NCI-H510A treated with DMSO at 0.1 percent for 48 hours (cell line): ENCODE measurements at regions not wholly inside any gene's neighbourhood (a gene's known extent, or its start where the extent isn't known, plus 50 kb on each side); places are given as distances from the start of the nearest gene placed in this dataset.

Source experiments
- DNase-seq: peaks from one replicate; lab custom pipeline; 2025; lab: John Stamatoyannopoulos, UW

- no peak for DNase-seq
Measured at GRCh38 chr4:144302704-144303536, 162.4 kb upstream of the GYPA start.

GRCh38 chr4:144304025-144304424 is 163.5 kb upstream of the GYPA start:
- no peak for DNase-seq

- DNase-seq = no peak
Measured at GRCh38 chr4:144310535-144310934, 170.0 kb upstream of the GYPA start.

GRCh38 chr4:144313370-144313769 is 172.9 kb upstream of the GYPA start:
- no peak for DNase-seq

- DNase-seq = no peak
Measured at GRCh38 chr4:144316869-144317268, 176.4 kb upstream of the GYPA start.

DNA sequence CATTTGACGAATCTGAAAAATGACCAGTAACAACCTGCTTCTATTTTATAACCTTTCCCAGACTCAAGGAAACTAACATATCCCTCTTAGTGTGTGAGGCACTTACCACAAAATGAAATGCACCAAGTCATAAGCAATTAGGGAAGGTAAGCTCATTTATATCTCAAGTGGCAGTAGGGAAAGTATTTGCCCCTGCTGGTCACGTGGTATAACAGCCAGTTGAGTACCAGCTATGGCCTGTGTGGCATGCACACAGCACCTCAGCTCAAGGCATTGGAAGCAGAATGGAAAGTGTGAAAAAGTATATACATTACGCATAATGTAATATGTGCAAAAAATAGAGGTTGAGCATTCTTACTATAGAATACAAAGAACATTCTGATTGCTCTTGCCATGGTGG is 178.3 kb upstream of the GYPA start:
- DNase-seq = peak; percentile 2

- DNase-seq = no peak
Measured at GRCh38 chr4:144336633-144337032, 196.1 kb upstream of the GYPA start.

- no peak for DNase-seq
Measured at GRCh38 chr4:144338148-144338547, 197.6 kb upstream of the GYPA start.

DNA sequence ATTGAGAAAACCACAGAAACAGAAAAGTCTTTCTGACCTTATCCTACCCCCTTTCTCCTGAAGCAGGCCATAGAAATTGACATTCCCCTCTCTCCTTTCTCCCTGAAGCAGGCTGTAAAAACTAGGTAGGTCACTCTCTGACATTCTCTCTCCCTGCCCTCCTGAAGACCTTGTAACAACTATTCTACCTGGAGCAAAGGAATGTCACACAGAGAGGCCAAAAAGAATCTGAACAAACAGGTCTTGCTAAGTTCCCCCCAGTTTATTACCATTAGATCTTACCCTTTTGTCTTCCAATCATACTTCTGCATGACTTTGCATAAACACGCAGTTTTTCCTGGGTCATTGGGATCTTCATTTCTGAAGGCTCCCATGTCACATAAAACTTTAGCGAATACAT is 198.3 kb upstream of the GYPA start:
- DNase-seq = no peak

DNA sequence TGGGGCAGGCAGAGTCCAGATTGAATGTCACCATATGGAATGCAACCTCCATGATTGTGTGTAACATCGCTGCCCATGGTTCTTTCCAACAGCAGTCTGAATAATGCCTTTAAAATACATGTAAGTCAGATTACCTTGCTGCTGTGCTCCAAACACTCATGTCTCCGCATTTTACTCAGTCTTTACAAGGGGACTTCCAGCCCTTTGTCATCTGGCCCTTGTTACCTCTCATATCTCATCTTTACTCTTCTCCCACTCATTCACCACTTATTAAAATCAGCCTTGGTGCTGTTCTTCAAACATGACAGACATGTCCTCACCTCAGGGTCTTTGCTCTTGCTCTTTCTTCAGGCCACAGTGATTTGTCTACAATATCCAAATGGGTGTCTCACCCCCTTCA is 200.4 kb upstream of the GYPA start:
- DNase-seq = no peak

GRCh38 chr4:144342949-144343760 is 202.6 kb upstream of the GYPA start:
- no peak for DNase-seq

GRCh38 chr4:144347121-144347520 is 206.6 kb upstream of the GYPA start:
- DNase-seq = no peak

DNA sequence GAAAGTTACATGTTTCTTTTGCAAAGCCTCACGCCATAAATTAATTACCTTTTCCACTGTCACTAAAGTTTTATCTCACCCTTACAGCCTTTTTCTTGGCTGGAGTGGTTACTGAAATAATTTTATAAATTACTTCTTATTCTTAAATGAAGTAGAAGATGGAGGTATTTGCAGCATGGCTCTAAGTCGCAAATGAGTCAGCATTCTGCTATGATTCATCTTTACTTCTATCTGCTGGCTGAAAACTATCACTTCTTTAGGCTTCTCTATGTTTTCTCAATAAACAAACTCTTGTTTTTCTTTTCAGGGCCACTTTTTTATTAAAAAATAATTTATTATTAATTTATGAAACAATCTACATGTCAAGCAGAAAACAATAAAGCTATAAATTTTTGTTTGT is 210.2 kb upstream of the GYPA start:
- no peak for DNase-seq

DNA sequence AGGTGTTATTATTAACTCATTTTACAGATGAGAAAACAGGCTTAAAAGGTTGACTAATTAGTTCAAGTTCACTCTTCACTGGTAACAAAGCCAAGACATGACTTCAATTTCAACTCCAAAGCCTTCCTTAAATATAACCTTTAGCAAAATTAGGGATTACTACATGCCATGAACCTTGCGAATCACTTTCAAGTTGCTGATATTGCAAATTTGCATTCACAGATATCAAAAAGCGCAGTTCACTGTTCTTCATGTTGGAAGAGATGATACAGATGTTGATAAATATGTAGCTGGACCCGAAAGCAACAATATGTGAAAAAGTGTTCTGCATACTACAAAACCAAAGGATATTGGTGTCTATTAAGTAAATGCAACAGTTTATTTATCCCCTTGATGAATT is 210.8 kb upstream of the GYPA start:
- no peak for DNase-seq

- no peak for DNase-seq
Measured at GRCh38 chr4:144353292-144353691, 212.8 kb upstream of the GYPA start.

DNA sequence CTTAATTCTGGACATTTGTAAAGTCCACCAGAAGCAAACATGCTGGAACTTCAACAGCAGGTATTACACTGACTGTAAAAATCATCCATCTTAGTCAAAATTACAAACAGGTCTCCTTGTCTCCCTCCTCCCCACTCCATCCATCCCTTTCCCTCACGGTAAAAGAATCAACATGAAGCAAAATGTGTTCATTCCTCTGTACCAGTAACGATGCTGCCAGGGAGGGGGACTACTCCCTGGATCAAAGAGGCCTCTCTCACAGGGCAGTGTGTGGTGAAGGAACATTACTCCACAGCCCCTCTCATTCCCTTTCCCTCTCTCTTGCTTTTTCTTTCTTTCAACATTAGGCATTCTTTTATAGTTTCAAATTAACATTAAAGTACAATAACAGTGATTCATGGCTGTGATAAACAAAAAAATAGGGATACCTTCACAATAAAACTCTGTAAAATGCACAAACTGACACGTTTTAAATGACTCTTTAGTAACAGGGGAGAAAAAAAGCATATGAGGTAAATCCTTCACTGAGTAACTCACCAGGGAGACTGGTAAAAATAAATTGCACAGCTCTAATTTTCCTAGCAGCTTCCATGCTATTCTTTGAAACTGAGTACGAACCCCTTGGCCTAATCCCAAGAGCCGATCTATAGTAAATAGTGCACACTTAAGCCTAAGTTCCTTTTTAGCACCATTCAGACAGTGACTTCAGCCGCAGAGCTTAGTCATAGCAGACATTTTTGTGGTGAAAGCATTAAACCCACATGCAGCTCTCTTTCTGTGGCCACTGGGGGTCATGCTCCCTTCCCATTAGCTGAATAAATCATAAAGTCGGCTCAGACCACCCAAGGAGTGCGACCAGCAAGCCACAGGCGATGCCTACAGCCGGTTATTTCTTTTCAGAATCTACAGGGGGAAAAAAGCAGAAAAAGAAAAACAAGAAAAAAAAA is 215.6 kb upstream of the GYPA start:
- no peak for DNase-seq

DNA sequence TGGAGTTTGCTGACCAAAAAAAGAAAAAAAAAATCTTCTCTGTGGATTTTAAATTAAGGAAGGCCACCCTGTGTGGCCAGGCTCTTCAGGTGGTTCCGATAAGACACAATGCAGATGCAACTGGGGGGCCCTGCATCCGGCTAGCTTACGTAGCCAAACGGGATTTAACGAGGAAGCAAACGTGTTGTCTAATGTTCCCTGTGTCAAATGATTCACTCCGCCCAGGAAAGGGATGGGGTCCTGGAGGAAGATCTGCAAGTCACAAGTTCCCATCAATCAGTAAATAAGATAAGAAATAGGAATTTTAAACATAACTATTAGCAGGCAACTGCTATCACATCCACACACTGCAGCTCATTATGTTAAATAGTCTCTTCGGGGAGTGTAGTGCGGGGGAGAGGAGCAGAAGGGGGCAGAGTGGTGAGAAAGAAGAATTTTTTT is 216.4 kb upstream of the GYPA start:
- DNase-seq = no peak

GRCh38 chr4:144357975-144358374 is 217.5 kb upstream of the GYPA start:
- no peak for DNase-seq

DNA sequence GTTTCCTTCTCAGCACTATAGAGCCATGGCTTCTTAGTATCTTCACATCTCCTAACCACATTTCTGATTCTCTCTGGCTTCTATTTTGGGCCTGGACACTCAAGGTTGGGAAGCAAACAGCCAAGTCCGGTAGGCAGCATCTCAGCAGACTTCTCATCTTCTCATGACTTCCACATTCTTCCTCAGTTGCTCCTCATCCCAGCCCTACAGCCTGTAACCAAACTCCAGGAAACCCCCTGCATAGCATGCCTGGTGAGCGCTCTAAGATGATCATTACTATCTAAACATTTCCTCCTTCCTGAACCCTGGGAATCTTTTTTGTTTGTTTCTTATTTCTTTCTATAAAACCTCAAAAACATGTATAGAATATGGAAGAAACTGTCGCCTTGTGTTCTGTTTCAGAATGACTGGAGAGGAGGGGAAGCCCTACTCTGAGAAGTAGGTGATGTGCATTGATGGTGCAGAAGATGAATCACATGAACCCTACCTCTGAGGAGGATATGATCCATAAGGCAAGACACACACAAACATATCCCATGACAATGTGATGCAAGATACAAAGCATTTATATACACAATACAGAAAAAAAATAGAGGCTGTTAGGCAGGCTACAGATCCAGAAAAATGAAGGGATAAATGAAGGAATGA is 219.8 kb upstream of the GYPA start:
- no peak for DNase-seq

DNA sequence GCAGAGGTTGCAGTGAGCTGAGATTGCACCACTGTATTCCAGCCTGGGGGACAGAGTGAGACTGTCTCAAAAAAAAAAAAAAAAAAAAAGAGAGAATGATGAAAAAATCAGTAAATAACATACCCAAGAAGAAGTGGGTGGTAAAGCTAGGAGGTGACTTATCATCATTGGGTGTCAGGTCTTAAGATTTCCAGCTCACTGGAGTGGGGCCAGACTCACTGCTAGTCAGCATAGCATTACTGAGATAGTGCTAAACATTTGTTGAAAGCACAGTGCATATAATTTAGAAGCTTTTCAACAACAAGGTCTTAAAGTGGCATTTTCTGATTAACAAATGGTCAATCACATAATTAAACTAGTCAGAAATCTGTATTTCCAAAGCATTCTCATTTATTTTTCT is 221.8 kb upstream of the GYPA start:
- no peak for DNase-seq

DNA sequence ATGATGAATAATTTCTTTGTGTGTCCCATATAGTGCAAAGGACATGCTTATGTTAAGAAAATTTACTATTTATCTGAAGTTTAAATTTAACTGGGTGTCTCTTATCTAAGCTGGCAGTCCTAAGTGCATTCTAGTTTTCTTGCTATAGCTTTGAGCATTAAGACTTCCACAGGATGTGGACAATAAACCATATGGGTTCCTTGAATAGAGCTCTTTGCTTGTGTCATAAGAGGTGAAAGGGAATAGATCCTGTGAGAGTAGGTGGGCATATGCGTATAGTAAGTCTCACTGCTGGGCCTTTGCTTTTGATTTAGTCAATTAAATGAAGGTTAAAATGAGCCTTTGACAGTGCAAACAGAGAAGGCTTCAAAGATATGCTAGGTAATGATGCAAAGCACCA is 223.4 kb upstream of the GYPA start:
- DNase-seq = no peak

DNA sequence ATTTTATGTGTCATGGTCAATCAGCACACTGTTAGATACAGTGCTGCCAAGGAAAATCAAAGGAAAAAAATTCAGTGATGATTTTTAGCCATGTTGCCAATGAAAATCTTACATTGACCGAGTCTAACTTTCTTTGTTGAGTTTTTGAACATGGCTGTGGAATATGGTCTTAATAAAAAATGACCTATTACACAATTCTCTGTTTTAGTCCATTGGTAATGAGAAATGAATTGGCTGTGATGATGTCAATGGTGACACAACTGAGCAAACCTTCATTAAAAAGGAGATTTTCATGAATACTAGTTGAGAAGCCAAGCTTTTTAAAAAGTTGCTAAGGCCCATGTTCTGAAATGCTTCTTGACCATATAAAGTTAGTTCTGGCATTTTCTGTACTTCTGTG is 225.9 kb upstream of the GYPA start:
- DNase-seq = no peak
